B cell (primary cell): ENCODE measurements at regions not wholly inside any gene's neighbourhood (a gene's known extent, or its start where the extent isn't known, plus 50 kb on each side); places are given as distances from the start of the nearest gene placed in this dataset.

ENCODE experiments used
- ATAC-seq: fragments of 200-7000 bp; cut with Tn5 transposase; one replicate; pipeline ENCODE4 v1.10.0; 2021; ENCODE audit warnings: low read depth, mild to moderate bottlenecking, moderate number of reproducible peaks, moderate library complexity
- CTCF ChIA-PET: fragments of 350-600 bp; sonication (Branson Sonifier 250); formaldehyde crosslinking; loops from one replicate; lab custom pipeline; 2021; ENCODE audit warnings: antibody characterized with exemption, inconsistent platforms; lab: Charles Lee
- POLR2A ChIA-PET: fragments of 350-600 bp; sonication (Branson Sonifier 250); formaldehyde crosslinking; loops from one replicate; lab custom pipeline; 2021; ENCODE audit warnings: antibody characterized with exemption; lab: Charles Lee
- DNase-seq: peaks from one replicate; pipeline ENCODE4 v3.0.0; 2013
- H2AFZ ChIP-seq: 2 replicates; pipeline ENCODE4 v1.6.1; 2012; ENCODE audit warnings: mild to moderate bottlenecking, low read depth, low read length; ENCODE audit not compliant: insufficient read depth, poor library complexity, severe bottlenecking
- H3K27ac ChIP-seq, 2 donors: 1 replicate in 1 of 2; 2 replicates in 1 of 2; pipeline ENCODE4 v1.5.1; 2012 to 2013; ENCODE audit warnings: low read length in 2 of 2, mild to moderate bottlenecking in 2 of 2, moderate library complexity in 1 of 2
- H3K27me3 ChIP-seq, 4 experiments: fragments of 200-600 bp in 1 of 4; sonication (generic) in 1 of 4; replicated peaks in 1 of 4; 1 replicate in 2 of 4; 2 replicates in 2 of 4; pipeline versions ENCODE4 v1.6.1 to v1.7.0; 2013 to 2016; ENCODE audit warnings: low read length in 3 of 4, mild to moderate bottlenecking in 2 of 4, mixed read lengths in 1 of 4, moderate library complexity in 1 of 4; ENCODE audit not compliant: insufficient read depth in 4 of 4, control insufficient read depth in 3 of 4; ENCODE audit errors: control extremely low read depth in 1 of 4
- H3K36me3 ChIP-seq, 2 experiments: replicated peaks in 1 of 2; 1 replicate in 1 of 2; 2 replicates in 1 of 2; pipeline versions ENCODE4 v1.6.1 to v1.7.1; 2013; ENCODE audit warnings: low read length in 1 of 2; ENCODE audit not compliant: insufficient read depth in 2 of 2, control insufficient read depth in 1 of 2; ENCODE audit errors: control extremely low read depth in 1 of 2, extremely low read depth in 1 of 2
- H3K4me1 ChIP-seq, 2 donors: fragments of 200-600 bp in 1 of 2; sonication (generic) in 1 of 2; 1 replicate in 1 of 2; 2 replicates in 1 of 2; pipeline versions ENCODE4 v1.5.1 to v1.6.1; 2013 to 2017; ENCODE audit warnings: low read length in 2 of 2; ENCODE audit not compliant: control insufficient read depth in 2 of 2, insufficient read depth in 2 of 2
- H3K4me2 ChIP-seq: replicated peaks from 2 replicates; pipeline ENCODE3; 2012; ENCODE audit warnings: mild to moderate bottlenecking, low read depth, low read length; ENCODE audit not compliant: poor library complexity, severe bottlenecking
- H3K4me3 ChIP-seq, 5 experiments: fragments of 200-600 bp in 1 of 5; sonication (generic) in 1 of 5; 1 replicate in 3 of 5; 2 replicates in 2 of 5; pipeline versions ENCODE4 v1.5.1 to v1.7.0; 2011 to 2016; ENCODE audit warnings: low read length in 4 of 5, mild to moderate bottlenecking in 4 of 5, low read depth in 2 of 5, control low read depth in 1 of 5, moderate library complexity in 1 of 5; ENCODE audit not compliant: insufficient read depth in 1 of 5; ENCODE audit errors: control extremely low read depth in 1 of 5, extremely low read depth in 1 of 5
- H3K79me2 ChIP-seq: fragments of 200-600 bp; sonication (generic); one replicate; pipeline ENCODE4 v1.6.0; 2016; ENCODE audit warnings: low read length; ENCODE audit not compliant: control insufficient read depth, insufficient read depth
- H3K9ac ChIP-seq: fragments of 200-600 bp; sonication (generic); 2 replicates; pipeline ENCODE4 v1.6.1; 2017; ENCODE audit warnings: mild to moderate bottlenecking, low read length, moderate library complexity
- H3K9me3 ChIP-seq, 3 donors: one replicate each; pipeline versions ENCODE4 v1.6.1 to v1.7.1; 2013; ENCODE audit warnings: low read length in 2 of 3; ENCODE audit not compliant: control insufficient read depth in 2 of 3, insufficient read depth in 1 of 3; ENCODE audit errors: control extremely low read depth in 1 of 3
- H4K20me1 ChIP-seq: 2 replicates; pipeline ENCODE4 v1.6.0; 2012; ENCODE audit warnings: mild to moderate bottlenecking, low read length; ENCODE audit not compliant: insufficient read depth, control insufficient read depth, poor library complexity, severe bottlenecking
- H3K27ac Mint-ChIP-seq: one replicate; pipeline ENCODE4 v1.8.0; 2021; ENCODE audit warnings: mixed read lengths
- H3K27me3 Mint-ChIP-seq: one replicate; pipeline ENCODE4 v1.8.0; 2021; ENCODE audit warnings: mixed read lengths
- H3K4me1 Mint-ChIP-seq: one replicate; pipeline ENCODE4 v1.8.0; 2021; ENCODE audit warnings: mixed read lengths
- H3K4me3 Mint-ChIP-seq: one replicate; pipeline ENCODE4 v1.8.0; 2021; ENCODE audit warnings: mixed read lengths
- H3K9me3 Mint-ChIP-seq: one replicate; pipeline ENCODE4 v1.8.0; 2022; ENCODE audit warnings: mixed read lengths; ENCODE audit not compliant: insufficient read depth
- EZH2 ChIP-seq: IDR thresholded peaks from 2 replicates; pipeline ENCODE4 v1.6.1; 2012; ENCODE audit warnings: borderline replicate concordance, low read depth, mild to moderate bottlenecking, moderate library complexity, low read length; ENCODE audit not compliant: insufficient read depth, poor library complexity, severe bottlenecking
- WGBS: methylation state at CpG from one replicate; pipeline ENCODE4 v1.1.5; 2013; ENCODE audit warnings: missing lambda C conversion rate; ENCODE audit not compliant: insufficient coverage; 5-methylcytosine and 5-hydroxymethylcytosine counted together
- intact Hi-C: fragments of 100-400 bp; cut with micrococcal nuclease; formaldehyde crosslinking; loops from one replicate; pipeline ENCODE4 v1.10.0; 2022
- TF ChIP-seq, protein P1 (sequence below): fragments of 200-600 bp; IDR thresholded peaks from one replicate; pipeline ENCODE4 v1.8.0; 2022; ENCODE audit warnings: antibody characterized with exemption, mild to moderate bottlenecking

DNA sequence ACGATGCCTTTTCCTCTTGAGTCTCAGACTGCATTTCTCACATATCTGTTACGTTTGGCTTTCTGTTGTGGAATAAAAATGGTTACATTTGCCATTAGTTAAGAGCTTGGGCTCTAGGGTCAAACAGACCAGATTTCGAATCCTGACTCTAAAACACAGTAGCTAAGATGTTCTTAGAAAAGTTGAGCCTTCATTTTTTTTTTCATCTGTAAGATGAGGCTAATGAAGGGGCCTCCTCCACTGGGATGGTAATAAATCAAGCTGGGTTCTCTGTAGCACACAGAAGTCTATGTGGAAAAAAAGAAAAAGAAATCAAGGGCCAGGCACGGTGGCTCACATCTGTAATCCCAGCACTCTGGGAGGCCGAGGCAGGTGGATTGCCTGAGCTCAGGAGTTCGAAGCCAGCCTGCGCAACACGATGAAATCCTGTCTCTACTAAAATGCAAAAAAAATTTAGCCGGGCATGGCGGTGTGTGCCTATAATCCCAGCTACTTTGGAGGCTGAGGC is 49.9 kb upstream of the CAPRIN1 start:
- H3K9ac ChIP-seq = no peak overlapping the region
- Mint-ChIP-seq H3K27ac (no peak overlapping the region), H3K9me3 (no peaks in the 10 kb centered on the region), H3K27me3 (peaks cover 27% of the 10 kb centered on the region), H3K4me1 (peaks cover 13% of the 10 kb centered on the region), H3K4me3 (no peak overlapping the region)
- POLR2A ChIA-PET = no interaction called here
- DNase-seq = no peak
- intact Hi-C loops = no loop called here
- H3K4me2 ChIP-seq = no peak overlapping the region
- TF ChIP-seq, protein P1, sequence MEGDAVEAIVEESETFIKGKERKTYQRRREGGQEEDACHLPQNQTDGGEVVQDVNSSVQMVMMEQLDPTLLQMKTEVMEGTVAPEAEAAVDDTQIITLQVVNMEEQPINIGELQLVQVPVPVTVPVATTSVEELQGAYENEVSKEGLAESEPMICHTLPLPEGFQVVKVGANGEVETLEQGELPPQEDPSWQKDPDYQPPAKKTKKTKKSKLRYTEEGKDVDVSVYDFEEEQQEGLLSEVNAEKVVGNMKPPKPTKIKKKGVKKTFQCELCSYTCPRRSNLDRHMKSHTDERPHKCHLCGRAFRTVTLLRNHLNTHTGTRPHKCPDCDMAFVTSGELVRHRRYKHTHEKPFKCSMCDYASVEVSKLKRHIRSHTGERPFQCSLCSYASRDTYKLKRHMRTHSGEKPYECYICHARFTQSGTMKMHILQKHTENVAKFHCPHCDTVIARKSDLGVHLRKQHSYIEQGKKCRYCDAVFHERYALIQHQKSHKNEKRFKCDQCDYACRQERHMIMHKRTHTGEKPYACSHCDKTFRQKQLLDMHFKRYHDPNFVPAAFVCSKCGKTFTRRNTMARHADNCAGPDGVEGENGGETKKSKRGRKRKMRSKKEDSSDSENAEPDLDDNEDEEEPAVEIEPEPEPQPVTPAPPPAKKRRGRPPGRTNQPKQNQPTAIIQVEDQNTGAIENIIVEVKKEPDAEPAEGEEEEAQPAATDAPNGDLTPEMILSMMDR = no peak
- no peak for TF ChIP-seq EZH2
- H3K27ac ChIP-seq = no peak overlapping the region
- no peak overlapping the region for H3K4me3 ChIP-seq
- H3K27me3 ChIP-seq = peaks cover 0 to 23% (median 7%) of the 10 kb centered on the region in 4 experiments
- H3K4me1 ChIP-seq = peaks cover 8 to 13% of the 10 kb centered on the region in 2 donors
- H3K79me2 ChIP-seq = no peaks in the 10 kb centered on the region
- peaks cover 0 to 7% (median 0%) of the 10 kb centered on the region in 3 donors for H3K9me3 ChIP-seq
- 92% methylated on average over 8 of the region's 10 CpGs for whole genome bisulfite sequencing
- no peaks in the 10 kb centered on the region for H4K20me1 ChIP-seq
- H3K36me3 ChIP-seq = no peaks in the 10 kb centered on the region
- no peak for ATAC-seq
- H2AFZ ChIP-seq = no peak overlapping the region
- CTCF ChIA-PET = interaction anchor here (0.7 to 2.3 kb wide), 8 partner anchors 10 to 173 kb away, joined by 3 to 10 read pairs (median 3); partner anchors contain the start of genes CAPRIN1 and NAT10

DNA sequence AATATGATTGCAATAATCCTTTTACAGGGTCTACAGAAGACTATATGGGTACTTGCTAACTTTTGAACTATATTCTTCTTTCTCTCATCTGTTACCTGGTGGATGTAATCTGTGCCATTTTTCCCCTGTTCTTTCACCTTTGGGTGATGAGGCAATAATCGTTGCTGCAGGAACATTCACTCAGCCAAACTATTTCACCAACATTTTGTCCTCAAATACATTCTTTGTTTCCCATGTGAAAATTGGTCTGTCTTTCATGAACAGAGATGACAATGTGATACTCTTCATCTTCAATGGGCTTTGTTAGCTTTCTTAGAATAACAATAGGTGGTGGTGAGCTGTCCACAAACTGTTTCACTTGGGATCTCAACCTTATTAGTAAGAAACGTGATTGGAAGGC is 52.1 kb upstream of the CAPRIN1 start:
- peaks cover 24% of the 10 kb centered on the region for H3K27me3 Mint-ChIP-seq
- TF ChIP-seq, protein P1 = no peak
- TF ChIP-seq EZH2 = no peak
- ChIA-PET POLR2A (no interaction called here), CTCF (interaction anchor here (0.7 to 2.8 kb wide), 9 partner anchors 8 to 536 kb away, joined by 3 to 8 read pairs (median 3); no protein-coding TSS in a partner anchor)
- Histone ChIP-seq H3K4me1 (peaks cover 8 to 13% of the 10 kb centered on the region in 2 donors), H3K27me3 (peaks cover 0 to 27% (median 13%) of the 10 kb centered on the region in 4 experiments), H3K4me3 (no peak overlapping the region), H4K20me1 (no peaks in the 10 kb centered on the region), H3K9ac (no peak overlapping the region), H3K27ac (no peak overlapping the region), H3K79me2 (no peaks in the 10 kb centered on the region), H2AFZ (no peak overlapping the region), H3K36me3 (no peaks in the 10 kb centered on the region), H3K4me2 (no peak overlapping the region), H3K9me3 (peaks cover 0 to 7% (median 0%) of the 10 kb centered on the region in 3 donors)
- no peak overlapping the region for H3K27ac Mint-ChIP-seq
- no peak for DNase-seq
- no peak overlapping the region for H3K4me3 Mint-ChIP-seq
- WGBS = no CpG with 5 or more reads among the region's 2 CpGs
- no peak for ATAC-seq
- intact Hi-C loops = loop anchor here (5.0 kb wide), 1 partner anchor 68 kb away; no protein-coding TSS in a partner anchor
- H3K9me3 Mint-ChIP-seq = no peaks in the 10 kb centered on the region
- H3K4me1 Mint-ChIP-seq = peaks cover 13% of the 10 kb centered on the region
